ENCODE measurements at regions not wholly inside any gene's neighbourhood (a gene's known extent, or its start where the extent isn't known, plus 50 kb on each side); places are given as distances from the start of the nearest gene placed in this dataset.

DNA sequence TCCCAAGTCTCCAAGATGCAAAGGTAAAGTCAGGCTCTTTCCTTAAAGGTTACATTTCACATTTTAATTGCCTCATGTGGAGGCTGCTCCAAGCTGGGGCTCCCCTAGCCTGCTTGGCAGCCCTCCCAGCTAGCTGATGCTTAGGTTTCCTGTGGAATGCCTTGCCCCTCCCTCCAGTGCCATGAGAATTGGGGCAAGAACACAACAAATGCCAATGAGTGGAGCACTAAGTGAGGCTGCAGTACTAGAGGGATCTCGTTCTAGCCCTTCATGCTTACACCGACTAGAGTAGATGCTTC is 597.7 kb downstream of the MID1IP1 start (continued):
- TF ChIP-seq, protein P1, sequence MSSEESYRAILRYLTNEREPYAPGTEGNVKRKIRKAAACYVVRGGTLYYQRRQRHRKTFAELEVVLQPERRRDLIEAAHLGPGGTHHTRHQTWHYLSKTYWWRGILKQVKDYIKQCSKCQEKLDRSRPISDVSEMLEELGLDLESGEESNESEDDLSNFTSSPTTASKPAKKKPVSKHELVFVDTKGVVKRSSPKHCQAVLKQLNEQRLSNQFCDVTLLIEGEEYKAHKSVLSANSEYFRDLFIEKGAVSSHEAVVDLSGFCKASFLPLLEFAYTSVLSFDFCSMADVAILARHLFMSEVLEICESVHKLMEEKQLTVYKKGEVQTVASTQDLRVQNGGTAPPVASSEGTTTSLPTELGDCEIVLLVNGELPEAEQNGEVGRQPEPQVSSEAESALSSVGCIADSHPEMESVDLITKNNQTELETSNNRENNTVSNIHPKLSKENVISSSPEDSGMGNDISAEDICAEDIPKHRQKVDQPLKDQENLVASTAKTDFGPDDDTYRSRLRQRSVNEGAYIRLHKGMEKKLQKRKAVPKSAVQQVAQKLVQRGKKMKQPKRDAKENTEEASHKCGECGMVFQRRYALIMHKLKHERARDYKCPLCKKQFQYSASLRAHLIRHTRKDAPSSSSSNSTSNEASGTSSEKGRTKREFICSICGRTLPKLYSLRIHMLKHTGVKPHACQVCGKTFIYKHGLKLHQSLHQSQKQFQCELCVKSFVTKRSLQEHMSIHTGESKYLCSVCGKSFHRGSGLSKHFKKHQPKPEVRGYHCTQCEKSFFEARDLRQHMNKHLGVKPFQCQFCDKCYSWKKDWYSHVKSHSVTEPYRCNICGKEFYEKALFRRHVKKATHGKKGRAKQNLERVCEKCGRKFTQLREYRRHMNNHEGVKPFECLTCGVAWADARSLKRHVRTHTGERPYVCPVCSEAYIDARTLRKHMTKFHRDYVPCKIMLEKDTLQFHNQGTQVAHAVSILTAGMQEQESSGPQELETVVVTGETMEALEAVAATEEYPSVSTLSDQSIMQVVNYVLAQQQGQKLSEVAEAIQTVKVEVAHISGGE (CRISPR knock-in tag; IDR thresholded peaks at IDR 0.05), result no peak
- TF ChIP-seq ZNF316 (IDR thresholded peaks at IDR 0.05) (no peak), ZNF311 (CRISPR knock-in tag; IDR thresholded peaks at IDR 0.05) (no peak), WHSC1 (IDR thresholded peaks at IDR 0.05; ENCODE audit: low read length) (no peak)

DNA sequence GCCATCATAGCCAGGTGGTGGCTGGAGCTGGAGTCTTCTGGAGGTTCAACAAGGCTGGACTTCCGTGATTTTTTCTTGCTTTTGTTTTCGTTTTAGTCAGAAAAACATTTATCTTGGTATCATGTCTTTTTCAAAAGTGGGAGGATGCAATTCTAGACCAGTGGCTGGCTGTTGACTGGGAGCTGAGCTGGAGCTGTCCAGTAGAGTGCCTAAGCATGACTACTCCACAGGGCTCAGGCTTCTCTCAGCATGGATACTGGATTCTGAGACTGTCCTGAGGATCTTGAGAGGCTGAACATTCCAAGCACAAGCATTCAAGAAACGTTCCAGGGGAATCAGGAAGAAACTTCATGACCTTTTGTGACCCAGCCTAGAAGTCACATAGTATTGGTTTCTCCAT is 598.1 kb downstream of the MID1IP1 start:
- Histone ChIP-seq H3K27ac (ENCODE audit: extremely low read depth, low read depth, low read length) (no peak overlapping the region), H3K9ac (ENCODE audit: insufficient read depth in 1 of 2, low read depth in 2 of 2, low read length in 2 of 2) (no peak overlapping the region), H3K4me1 (replicated peaks in 1 of 2; ENCODE audit: control insufficient read depth in 2 of 2, insufficient read depth in 2 of 2, low read length in 2 of 2) (no peaks in the 10 kb centered on the region), H3K9me1 (ENCODE audit: control insufficient read depth, insufficient read depth, low read length) (no peaks in the 10 kb centered on the region), H4K20me1 (replicated peaks; ENCODE audit: control insufficient read depth, insufficient read depth, low read length) (no peaks in the 10 kb centered on the region), H3K79me2 (ENCODE audit: control insufficient read depth, insufficient read depth, low read length) (no peaks in the 10 kb centered on the region), H3K36me3 (ENCODE audit: control insufficient read depth, insufficient read depth, low read length) (no peaks in the 10 kb centered on the region), H3K4me3 (no peak overlapping the region), H3K4me2 (ENCODE audit: insufficient read depth, low read length) (no peak overlapping the region), H2AFZ (ENCODE audit: low read depth, low read length) (no peak overlapping the region), H3K27me3 (ENCODE audit: control insufficient read depth in 2 of 2, insufficient read depth in 2 of 2, low read length in 2 of 2) (peaks cover 0 to 10% of the 10 kb centered on the region in 2 experiments; a peak in 2 of 5 replicates), H3K9me3 (replicated peaks; ENCODE audit: control insufficient read depth, insufficient read depth, low read depth, low read length) (no peaks in the 10 kb centered on the region)
- no peak for DNase-seq (ENCODE audit: extremely low read depth in 1 of 4, low spot score in 3 of 4)
- TF ChIP-seq TRIM28 (IDR thresholded peaks at IDR 0.05) (no peak), ILK (tag; IDR thresholded peaks at IDR 0.05; ENCODE audit: borderline replicate concordance, low read depth) (no peak), FOXP1 (CRISPR knock-in tag; IDR thresholded peaks at IDR 0.05) (no peak), PML (IDR thresholded peaks at IDR 0.05; ENCODE audit: low read length) (no peak)
- TF ChIP-seq, protein P2, sequence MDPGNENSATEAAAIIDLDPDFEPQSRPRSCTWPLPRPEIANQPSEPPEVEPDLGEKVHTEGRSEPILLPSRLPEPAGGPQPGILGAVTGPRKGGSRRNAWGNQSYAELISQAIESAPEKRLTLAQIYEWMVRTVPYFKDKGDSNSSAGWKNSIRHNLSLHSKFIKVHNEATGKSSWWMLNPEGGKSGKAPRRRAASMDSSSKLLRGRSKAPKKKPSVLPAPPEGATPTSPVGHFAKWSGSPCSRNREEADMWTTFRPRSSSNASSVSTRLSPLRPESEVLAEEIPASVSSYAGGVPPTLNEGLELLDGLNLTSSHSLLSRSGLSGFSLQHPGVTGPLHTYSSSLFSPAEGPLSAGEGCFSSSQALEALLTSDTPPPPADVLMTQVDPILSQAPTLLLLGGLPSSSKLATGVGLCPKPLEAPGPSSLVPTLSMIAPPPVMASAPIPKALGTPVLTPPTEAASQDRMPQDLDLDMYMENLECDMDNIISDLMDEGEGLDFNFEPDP (CRISPR knock-in tag; IDR thresholded peaks at IDR 0.05), result no peak
- TF ChIP-seq, protein P3, sequence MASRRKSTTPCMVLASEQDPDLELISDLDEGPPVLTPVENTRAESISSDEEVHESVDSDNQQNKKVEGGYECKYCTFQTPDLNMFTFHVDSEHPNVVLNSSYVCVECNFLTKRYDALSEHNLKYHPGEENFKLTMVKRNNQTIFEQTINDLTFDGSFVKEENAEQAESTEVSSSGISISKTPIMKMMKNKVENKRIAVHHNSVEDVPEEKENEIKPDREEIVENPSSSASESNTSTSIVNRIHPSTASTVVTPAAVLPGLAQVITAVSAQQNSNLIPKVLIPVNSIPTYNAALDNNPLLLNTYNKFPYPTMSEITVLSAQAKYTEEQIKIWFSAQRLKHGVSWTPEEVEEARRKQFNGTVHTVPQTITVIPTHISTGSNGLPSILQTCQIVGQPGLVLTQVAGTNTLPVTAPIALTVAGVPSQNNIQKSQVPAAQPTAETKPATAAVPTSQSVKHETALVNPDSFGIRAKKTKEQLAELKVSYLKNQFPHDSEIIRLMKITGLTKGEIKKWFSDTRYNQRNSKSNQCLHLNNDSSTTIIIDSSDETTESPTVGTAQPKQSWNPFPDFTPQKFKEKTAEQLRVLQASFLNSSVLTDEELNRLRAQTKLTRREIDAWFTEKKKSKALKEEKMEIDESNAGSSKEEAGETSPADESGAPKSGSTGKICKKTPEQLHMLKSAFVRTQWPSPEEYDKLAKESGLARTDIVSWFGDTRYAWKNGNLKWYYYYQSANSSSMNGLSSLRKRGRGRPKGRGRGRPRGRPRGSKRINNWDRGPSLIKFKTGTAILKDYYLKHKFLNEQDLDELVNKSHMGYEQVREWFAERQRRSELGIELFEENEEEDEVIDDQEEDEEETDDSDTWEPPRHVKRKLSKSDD (conservative IDR thresholded peaks at IDR 0.05; ENCODE audit: low read length), result no peak
- TF ChIP-seq, protein P4, sequence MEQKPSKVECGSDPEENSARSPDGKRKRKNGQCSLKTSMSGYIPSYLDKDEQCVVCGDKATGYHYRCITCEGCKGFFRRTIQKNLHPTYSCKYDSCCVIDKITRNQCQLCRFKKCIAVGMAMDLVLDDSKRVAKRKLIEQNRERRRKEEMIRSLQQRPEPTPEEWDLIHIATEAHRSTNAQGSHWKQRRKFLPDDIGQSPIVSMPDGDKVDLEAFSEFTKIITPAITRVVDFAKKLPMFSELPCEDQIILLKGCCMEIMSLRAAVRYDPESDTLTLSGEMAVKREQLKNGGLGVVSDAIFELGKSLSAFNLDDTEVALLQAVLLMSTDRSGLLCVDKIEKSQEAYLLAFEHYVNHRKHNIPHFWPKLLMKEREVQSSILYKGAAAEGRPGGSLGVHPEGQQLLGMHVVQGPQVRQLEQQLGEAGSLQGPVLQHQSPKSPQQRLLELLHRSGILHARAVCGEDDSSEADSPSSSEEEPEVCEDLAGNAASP (IDR thresholded peaks at IDR 0.05), result no peak
- FAIRE-seq, result no peak
- CTCF ChIA-PET (ENCODE audit: low intra/inter-chr PET ratio), result no interaction called here
- intact Hi-C loops (cut with micrococcal nuclease) (no loop called here), in situ Hi-C loops (cut with MboI) (no loop called here)
- POLR2A ChIA-PET, result no interaction called here
- 0% methylated on average over 3 of the region's 3 CpGs for WGBS (ENCODE audit: insufficient coverage, low coverage, missing lambda C conversion rate)
- ATAC-seq, result no peak
- no TSS peak for BruUV-seq (replicated peaks)
